ENCODE measurements at regions not wholly inside any gene's neighbourhood (a gene's known extent, or its start where the extent isn't known, plus 50 kb on each side); places are given as distances from the start of the nearest gene placed in this dataset.

DNA sequence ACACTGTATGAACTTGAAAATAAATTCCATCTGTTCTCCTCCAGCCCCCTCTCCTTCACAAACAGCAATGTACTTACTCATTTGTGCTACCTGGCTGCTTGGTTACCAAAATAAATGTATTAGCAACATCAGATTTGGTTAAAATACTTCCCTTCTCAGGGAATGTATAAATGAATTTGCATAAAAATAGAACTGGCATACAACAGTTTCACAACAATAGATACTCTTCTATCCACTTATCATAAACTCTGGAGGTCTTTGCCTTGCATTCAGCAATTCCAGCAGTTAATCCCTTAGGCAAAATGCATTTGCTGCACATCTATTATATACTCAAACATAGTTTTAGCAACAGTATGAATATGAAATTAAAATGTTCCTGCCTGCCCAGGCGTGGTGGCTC lies 658.2 kb downstream of the CENPC start:
- TF ChIP-seq CTCF (conservative IDR thresholded peaks at IDR 0.05 in 1 of 2, IDR thresholded peaks at IDR 0.05 in 1 of 2; ENCODE audit: low read depth in 1 of 2, low read length in 2 of 2) (no peak), EZH2 (IDR thresholded peaks at IDR 0.05; ENCODE audit: low read length, missing control alignments) (no peak)
